ENCODE measurements at regions not wholly inside any gene's neighbourhood (a gene's known extent, or its start where the extent isn't known, plus 50 kb on each side); places are given as distances from the start of the nearest gene placed in this dataset.

GRCh38 chr2:145488571-145488970 lies 968.7 kb upstream of the ZEB2 start:
- no peak for DNase-seq

GRCh38 chr2:145484448-145485097 lies 964.7 kb upstream of the ZEB2 start:
- DNase-seq: no peak

- no peak for DNase-seq
These were observed 963.9 kb upstream of the ZEB2 start for GRCh38 chr2:145483854-145484253.

GRCh38 chr2:145481334-145481922 lies 961.5 kb upstream of the ZEB2 start:
- DNase-seq: no peak

GRCh38 chr2:145464866-145465265 lies 944.9 kb upstream of the ZEB2 start:
- DNase-seq: no peak

GRCh38 chr2:145460112-145460511 lies 940.2 kb upstream of the ZEB2 start:
- DNase-seq: no peak

GRCh38 chr2:145431181-145431951 lies 911.4 kb upstream of the ZEB2 start:
- DNase-seq: no peak

- no peak for DNase-seq
These were observed 903.9 kb upstream of the ZEB2 start for GRCh38 chr2:145423809-145424208.

- no peak for DNase-seq
These were observed 902.7 kb upstream of the ZEB2 start for GRCh38 chr2:145422576-145422975.

- DNase-seq: no peak
These were observed 901.9 kb upstream of the ZEB2 start for GRCh38 chr2:145421841-145422240.

GRCh38 chr2:145416640-145417039 lies 896.7 kb upstream of the ZEB2 start:
- DNase-seq: no peak

GRCh38 chr2:145415151-145415550 lies 895.2 kb upstream of the ZEB2 start:
- no peak for DNase-seq

- no peak for DNase-seq
These were observed 893.5 kb upstream of the ZEB2 start for GRCh38 chr2:145413261-145414030.

GRCh38 chr2:145412155-145412554 lies 892.2 kb upstream of the ZEB2 start:
- no peak for DNase-seq

GRCh38 chr2:145411493-145411892 lies 891.6 kb upstream of the ZEB2 start:
- DNase-seq: no peak

- DNase-seq: no peak
These were observed 890.2 kb upstream of the ZEB2 start for GRCh38 chr2:145410086-145410485.

- DNase-seq: no peak
These were observed 889.1 kb upstream of the ZEB2 start for GRCh38 chr2:145408980-145409379.

- DNase-seq: no peak
These were observed 884.8 kb upstream of the ZEB2 start for GRCh38 chr2:145404690-145405089.

GRCh38 chr2:145402706-145403277 lies 882.9 kb upstream of the ZEB2 start:
- no peak for DNase-seq

GRCh38 chr2:145399131-145399530 lies 879.2 kb upstream of the ZEB2 start:
- no peak for DNase-seq

GRCh38 chr2:145394181-145394580 lies 874.3 kb upstream of the ZEB2 start:
- DNase-seq: no peak

- no peak for DNase-seq
These were observed 867.1 kb upstream of the ZEB2 start for GRCh38 chr2:145386973-145387372.

- no peak for DNase-seq
These were observed 864.0 kb upstream of the ZEB2 start for GRCh38 chr2:145383961-145384360.
